ENCODE measurements at regions not wholly inside any gene's neighbourhood (a gene's known extent, or its start where the extent isn't known, plus 50 kb on each side); places are given as distances from the start of the nearest gene placed in this dataset.

GRCh38 chr21:28089599-28090441, 902.9 kb downstream of the LTN1 start:
- TF ChIP-seq CTCF (IDR thresholded peaks at IDR 0.05) (no peak), EP300 (IDR thresholded peaks at IDR 0.05; ENCODE audit: low read depth) (no peak), POLR2A (IDR thresholded peaks at IDR 0.05) (no peak)

All from transverse colon (tissue), 3 donors.